Tongue (tissue), 1 donor: ENCODE measurements at regions not wholly inside any gene's neighbourhood (a gene's known extent, or its start where the extent isn't known, plus 50 kb on each side); places are given as distances from the start of the nearest gene placed in this dataset.
"Not testable (repeated sequence)": the region's sequence is repeated elsewhere in the genome, so short reads cannot be mapped to it uniquely, and the experiment has no call there.

Experiments
- DNase-seq: peaks from one replicate; pipeline ENCODE4 v3.0.0-alpha.2; 2015

GRCh38 chr16:22721511-22722100 lies 92.4 kb upstream of the HS3ST2 start:
- DNase-seq = peak; percentile 80

GRCh38 chr16:22722551-22723541 lies 91.1 kb upstream of the HS3ST2 start:
- DNase-seq = not testable (repeated sequence)

- no peak for DNase-seq
Measured at GRCh38 chr16:22726868-22727267, 87.1 kb upstream of the HS3ST2 start.

GRCh38 chr16:22727285-22728166 lies 86.4 kb upstream of the HS3ST2 start:
- DNase-seq = no peak

- peak; percentile 71 for DNase-seq
Measured at GRCh38 chr16:22728167-22728836, 85.7 kb upstream of the HS3ST2 start.

GRCh38 chr16:22732400-22732799 lies 81.6 kb upstream of the HS3ST2 start:
- no peak for DNase-seq

GRCh38 chr16:22732959-22733358 lies 81.0 kb upstream of the HS3ST2 start:
- DNase-seq = no peak

GRCh38 chr16:22734368-22734767 lies 79.6 kb upstream of the HS3ST2 start:
- no peak for DNase-seq

GRCh38 chr16:22736791-22737190 lies 77.2 kb upstream of the HS3ST2 start:
- no peak for DNase-seq

- DNase-seq = no peak
Measured at GRCh38 chr16:22739077-22739476, 74.9 kb upstream of the HS3ST2 start.

GRCh38 chr16:22743401-22743800 lies 70.6 kb upstream of the HS3ST2 start:
- no peak for DNase-seq

GRCh38 chr16:22751104-22751667 lies 62.8 kb upstream of the HS3ST2 start:
- no peak for DNase-seq

GRCh38 chr16:22751685-22752084 lies 62.3 kb upstream of the HS3ST2 start:
- DNase-seq = peak; percentile 24

GRCh38 chr16:22753451-22753850 lies 60.5 kb upstream of the HS3ST2 start:
- DNase-seq = no peak

GRCh38 chr16:22754577-22754976 lies 59.4 kb upstream of the HS3ST2 start:
- no peak for DNase-seq

GRCh38 chr16:22757202-22757601 lies 56.8 kb upstream of the HS3ST2 start:
- no peak for DNase-seq

GRCh38 chr16:22762486-22762885 lies 51.5 kb upstream of the HS3ST2 start:
- no peak for DNase-seq

- DNase-seq = no peak
Measured at GRCh38 chr16:22763437-22764080, 50.4 kb upstream of the HS3ST2 start.
